Motor neuron (in vitro differentiated cells): ENCODE measurements at regions not wholly inside any gene's neighbourhood (a gene's known extent, or its start where the extent isn't known, plus 50 kb on each side); places are given as distances from the start of the nearest gene placed in this dataset.

Source experiments
- ATAC-seq, 8 experiments: fragments of 200-7000 bp; cut with Tn5 transposase; replicated peaks in 6 of 8; 2 replicates each; pipeline ENCODE4 v1.8.0; 2021; ENCODE audit warnings: mild to moderate bottlenecking in 8 of 8, moderate library complexity in 8 of 8
- H3K27ac ChIP-seq, 2 donors: fragments of 250-450 bp; sonication (Bioruptor Pico); 2 replicates each; pipeline ENCODE4 v1.9.0; 2021; ENCODE audit warnings: antibody characterized with exemption in 2 of 2, mild to moderate bottlenecking in 2 of 2, moderate library complexity in 1 of 2
- H3K4me1 ChIP-seq, 2 donors: fragments of 250-450 bp; sonication (Bioruptor Pico); replicated peaks in 1 of 2; 2 replicates each; pipeline ENCODE4 v1.6.1; 2021; ENCODE audit warnings: antibody characterized with exemption in 2 of 2, mild to moderate bottlenecking in 2 of 2, moderate library complexity in 1 of 2
- H3K4me3 ChIP-seq, 5 donors: fragments of 250-450 bp; sonication (Bioruptor Pico); 2 replicates each; pipeline ENCODE4 v1.9.0; 2021; ENCODE audit warnings: antibody characterized with exemption in 5 of 5, mild to moderate bottlenecking in 5 of 5, moderate library complexity in 4 of 5
- WGBS, 10 experiments: fragments of 450-650 bp; shearing (Covaris generic); methylation state at CpG; one replicate each; pipeline ENCODE4 v1.0.0; 2022; 5-methylcytosine and 5-hydroxymethylcytosine counted together
- in situ Hi-C, 9 experiments: fragments of 400-800 bp; cut with MboI; loops; one replicate each; pipeline ENCODE4 v1.15.0; 2021; ENCODE audit warnings: low sequenced_read_pairs in 9 of 9, low pct_unique_long_range_greater_than_20kb in 2 of 9; ENCODE audit not compliant: unreplicated experiment in 9 of 9

DNA sequence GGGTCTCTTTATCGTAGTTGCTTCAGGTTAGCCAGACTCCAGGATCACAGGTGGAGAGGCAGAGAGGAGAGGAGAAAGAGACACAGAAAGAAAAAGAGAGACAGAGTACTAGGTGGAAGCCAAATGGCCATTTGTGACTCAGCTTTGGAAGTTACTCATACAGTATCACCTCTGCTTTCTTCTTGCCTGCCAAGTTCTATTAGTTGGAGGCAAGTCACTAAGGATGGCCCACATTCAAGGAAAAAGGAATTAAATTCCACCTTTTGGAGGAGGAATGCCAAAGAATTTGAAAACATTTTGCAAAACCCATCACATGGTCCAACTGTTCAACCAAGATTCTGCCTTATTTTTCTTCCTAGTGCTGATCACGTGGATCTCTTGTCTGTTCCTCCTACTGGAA lies 291.1 kb downstream of the CHL1 start:
- H3K4me3 ChIP-seq = no peak overlapping the region
- H3K4me1 ChIP-seq = no peaks in the 10 kb centered on the region
- in situ Hi-C loops = no loop called here
- 0 to 80% (median 23%) methylated on average over 1 to 2 of the region's 2 CpGs for WGBS, 10 experiments
- H3K27ac ChIP-seq = no peak overlapping the region
- no peak for ATAC-seq

DNA sequence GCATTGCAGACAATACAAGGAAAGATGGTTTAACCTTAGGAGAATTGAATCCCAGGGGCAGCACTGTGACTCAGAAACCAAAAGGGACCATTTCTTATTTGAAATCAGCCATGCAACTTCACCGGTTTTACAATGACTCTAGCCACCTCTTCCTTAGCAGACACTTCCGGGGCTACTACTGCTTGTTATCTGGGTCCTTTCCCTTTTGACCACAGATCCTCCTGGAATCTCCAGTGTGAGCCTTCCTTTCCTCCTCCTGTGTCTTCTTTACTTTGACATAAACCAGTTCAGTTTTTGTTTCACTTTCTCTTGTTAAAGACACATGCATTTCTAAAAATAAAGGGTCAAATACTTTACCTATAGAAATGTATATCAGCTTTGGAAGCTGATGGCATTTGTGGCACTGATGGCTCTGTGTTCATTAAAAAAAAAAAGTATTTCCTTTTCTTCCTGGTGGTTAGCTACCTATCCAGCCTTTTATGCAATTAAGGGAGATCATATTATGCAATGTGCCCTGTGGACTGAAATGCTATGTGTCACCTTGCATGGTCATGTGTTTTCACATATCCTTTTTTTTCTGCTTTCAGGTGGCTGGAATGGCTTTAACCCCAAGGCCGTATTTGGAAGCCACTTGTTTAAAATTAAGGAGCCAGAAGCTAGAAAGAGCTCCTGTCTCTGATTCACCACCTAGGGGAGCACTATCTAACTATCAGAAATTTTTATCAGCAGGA lies 296.2 kb downstream of the CHL1 start:
- no peaks in the 10 kb centered on the region for H3K4me1 ChIP-seq
- H3K4me3 ChIP-seq = no peak overlapping the region
- no peak for ATAC-seq
- WGBS, 10 experiments = 10 to 100% (median 41%) methylated on average over 1 to 3 of the region's 3 CpGs; no CpG with 5 or more reads in 1 of the 10 experiments
- in situ Hi-C loops = no loop called here
- no peak overlapping the region for H3K27ac ChIP-seq

DNA sequence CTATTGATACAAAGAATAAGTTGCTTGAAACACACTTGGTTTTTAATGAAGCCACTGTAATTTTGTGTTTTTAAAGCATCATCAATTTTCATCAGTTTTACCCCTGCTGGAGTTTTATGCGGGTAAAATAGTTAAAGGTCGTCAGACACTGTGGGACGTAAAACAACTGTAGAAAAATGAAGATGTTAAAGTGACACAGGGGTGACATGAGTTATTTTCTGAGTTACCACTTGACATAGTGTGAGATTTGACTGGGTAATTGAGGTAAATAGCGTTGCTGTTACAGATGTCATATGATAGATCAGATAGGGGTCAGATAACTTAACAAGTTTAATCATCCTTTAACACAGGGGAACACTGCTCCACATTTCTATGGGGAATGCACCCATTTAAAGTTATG lies 297.6 kb downstream of the CHL1 start:
- in situ Hi-C loops = no loop called here
- WGBS, 10 experiments = 0 to 95% (median 71%) methylated on average over 1 to 4 of the region's 4 CpGs

DNA sequence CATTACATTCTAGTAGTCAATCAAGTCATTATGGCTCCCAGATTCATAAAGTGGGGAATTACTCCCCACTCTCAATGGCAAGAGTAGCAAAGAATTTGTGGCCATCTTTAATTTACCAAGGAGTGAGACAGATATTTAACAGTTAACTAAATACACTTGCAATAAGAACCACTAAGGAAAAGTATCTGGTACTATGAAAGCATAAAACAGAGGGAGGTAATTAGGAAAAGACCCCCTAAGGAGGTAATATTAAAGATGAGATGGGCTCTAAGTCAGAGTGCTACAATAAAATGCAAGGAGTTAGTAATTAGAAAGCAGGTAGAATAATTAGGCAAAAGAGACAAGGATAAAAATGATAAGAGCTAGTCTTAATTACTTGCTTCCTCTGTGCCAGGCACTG lies 301.9 kb downstream of the CHL1 start:
- in situ Hi-C loops = no loop called here
- no peak overlapping the region for H3K27ac ChIP-seq

More for the DNA sequence above, 297.6 kb downstream of the CHL1 start:
- Histone ChIP-seq H3K4me3 (no peak overlapping the region), H3K27ac (no peak overlapping the region), H3K4me1 (no peaks in the 10 kb centered on the region)
- ATAC-seq = no peak

DNA sequence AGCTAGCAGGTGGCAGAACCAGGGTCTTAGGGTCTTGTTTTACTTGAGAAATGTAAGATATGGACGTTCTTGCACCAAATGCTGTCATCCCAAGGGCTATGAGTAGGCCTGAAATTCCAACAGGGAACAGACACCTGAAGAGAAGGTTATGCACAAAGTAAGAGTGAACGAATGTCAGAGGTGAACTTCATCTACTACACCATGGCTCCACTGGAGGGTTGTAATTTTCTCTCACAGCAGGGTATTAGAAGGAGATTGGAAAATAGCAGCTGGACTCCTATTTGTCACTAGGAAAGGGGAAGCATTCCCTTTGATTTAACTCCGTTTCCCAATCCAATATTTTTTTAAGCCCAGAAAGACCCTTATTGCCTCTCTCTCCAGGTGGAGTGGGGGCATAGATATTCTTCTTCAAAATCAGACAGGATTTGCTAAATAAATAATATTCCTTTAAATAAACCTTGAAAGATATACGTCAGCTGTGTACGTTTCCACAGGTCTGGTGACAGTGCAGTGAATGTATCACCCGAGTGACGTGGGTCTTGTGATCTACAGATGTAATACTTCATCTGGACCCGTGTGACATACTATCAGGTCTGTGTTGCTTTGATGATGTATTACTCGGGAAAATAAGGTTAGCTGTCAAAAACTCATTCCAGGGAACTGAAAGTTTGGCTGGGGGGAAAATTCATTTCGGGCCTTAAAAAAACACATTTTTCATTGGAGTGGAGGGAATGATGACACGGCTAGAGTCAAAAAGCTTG lies 302.6 kb downstream of the CHL1 start:
- in situ Hi-C loops = no loop called here
- 17 to 100% (median 68%) methylated on average over 1 to 10 of the region's 11 CpGs; no CpG with 5 or more reads in 1 of the 10 experiments for WGBS, 10 experiments

More for the DNA sequence above, 301.9 kb downstream of the CHL1 start:
- no peak for ATAC-seq
- H3K4me3 ChIP-seq = no peak overlapping the region
- no peaks in the 10 kb centered on the region for H3K4me1 ChIP-seq

DNA sequence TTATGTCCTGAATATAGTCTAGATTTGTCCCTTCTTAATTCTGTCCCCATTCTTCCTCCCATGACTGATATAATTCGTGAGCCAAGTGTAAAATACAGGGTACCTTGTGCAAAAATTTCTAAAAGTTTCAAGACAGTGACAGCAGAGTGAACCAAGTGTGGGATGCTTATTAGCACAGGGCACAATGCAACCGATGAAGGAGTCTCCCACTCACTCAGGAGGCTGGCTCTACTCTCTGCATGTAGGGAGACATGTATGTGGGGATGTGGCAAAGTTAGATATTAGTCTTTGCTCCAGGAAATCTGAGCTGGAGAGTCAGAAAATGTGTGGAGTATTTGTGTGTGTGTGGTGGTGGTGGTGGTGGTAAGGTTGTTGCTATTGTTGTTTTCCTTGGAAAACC lies 305.9 kb downstream of the CHL1 start:
- ATAC-seq = no peak
- Histone ChIP-seq H3K27ac (no peak overlapping the region), H3K4me3 (no peak overlapping the region), H3K4me1 (no peaks in the 10 kb centered on the region)
- in situ Hi-C loops = no loop called here
- WGBS, 10 experiments = 0 to 100% (median 60%) methylated on average over 1 to 2 of the region's 2 CpGs; no CpG with 5 or more reads in 3 of the 10 experiments

More for the DNA sequence above, 302.6 kb downstream of the CHL1 start:
- Histone ChIP-seq H3K27ac (no peak overlapping the region), H3K4me3 (no peak overlapping the region), H3K4me1 (no peaks in the 10 kb centered on the region)
- ATAC-seq = no peak

GRCh38 chr3:513301-513700 lies 316.7 kb downstream of the CHL1 start:
- H3K4me3 ChIP-seq = no peak overlapping the region
- H3K4me1 ChIP-seq = no peaks in the 10 kb centered on the region
- in situ Hi-C loops = no loop called here
- ATAC-seq = no peak
- WGBS, 10 experiments = 0 to 63% (median 8%) methylated on average over 1 to 2 of the region's 2 CpGs; no CpG with 5 or more reads in 3 of the 10 experiments
- H3K27ac ChIP-seq = no peak overlapping the region

DNA sequence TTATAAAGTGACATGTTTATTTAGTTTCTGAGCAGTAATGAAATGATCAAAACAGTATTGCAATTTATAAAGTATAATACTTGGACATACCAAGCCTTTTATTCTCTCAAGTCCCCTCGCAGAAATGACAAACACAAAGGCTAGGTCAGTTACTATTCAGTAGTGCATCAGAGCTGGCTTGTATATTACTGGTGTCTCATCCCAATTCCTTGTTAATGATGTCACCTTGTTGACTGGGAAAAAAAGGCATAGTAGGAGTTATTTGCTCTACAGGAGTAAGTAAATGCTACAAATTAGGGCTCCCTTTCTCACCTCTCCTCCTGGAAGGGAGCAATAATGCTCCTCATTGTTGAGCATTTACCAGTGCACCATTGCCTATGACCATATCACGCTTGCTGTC lies 317.6 kb downstream of the CHL1 start:
- in situ Hi-C loops = no loop called here
- Histone ChIP-seq H3K4me3 (no peak overlapping the region), H3K27ac (no peak overlapping the region), H3K4me1 (no peaks in the 10 kb centered on the region)
- ATAC-seq = peak in 2 of 8 experiments; percentile 66 to 86
- 0 to 88% (median 43%) methylated on average over 1 to 2 of the region's 2 CpGs; no CpG with 5 or more reads in 3 of the 10 experiments for WGBS, 10 experiments

DNA sequence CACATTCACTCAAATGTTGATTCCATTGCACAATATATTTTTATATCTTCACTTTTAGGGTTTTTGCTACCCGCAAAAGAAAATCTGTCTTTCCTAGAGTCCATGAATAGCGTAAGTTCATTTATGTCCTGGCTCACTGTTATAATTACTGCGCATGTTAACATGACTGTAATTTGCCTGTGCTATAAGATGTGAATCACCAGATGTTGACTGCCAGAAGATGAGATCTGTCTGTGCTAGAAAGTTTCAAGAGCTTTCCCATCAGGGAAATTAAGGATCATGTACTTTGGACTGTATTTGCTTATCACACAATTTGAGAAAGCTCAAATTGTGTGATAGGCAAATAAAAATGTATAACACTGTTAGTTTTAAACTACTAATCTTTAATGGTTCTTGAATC lies 322.5 kb downstream of the CHL1 start:
- WGBS, 10 experiments = 54 to 100% (median 87%) methylated on average over 1 to 3 of the region's 3 CpGs
- in situ Hi-C loops = no loop called here
- no peak overlapping the region for H3K27ac ChIP-seq

GRCh38 chr3:522888-523287 lies 326.3 kb downstream of the CHL1 start:
- 0 to 93% (median 58%) methylated on average over 1 to 4 of the region's 4 CpGs for WGBS, 10 experiments
- ATAC-seq = no peak
- in situ Hi-C loops = no loop called here
- Histone ChIP-seq H3K4me3 (no peak overlapping the region), H3K4me1 (no peaks in the 10 kb centered on the region), H3K27ac (no peak overlapping the region)

More for the DNA sequence above, 322.5 kb downstream of the CHL1 start:
- Histone ChIP-seq H3K4me1 (no peaks in the 10 kb centered on the region), H3K4me3 (no peak overlapping the region)
- no peak for ATAC-seq

GRCh38 chr3:525415-525814 lies 328.9 kb downstream of the CHL1 start:
- no peak for ATAC-seq
- in situ Hi-C loops = no loop called here
- H3K4me3 ChIP-seq = no peak overlapping the region

DNA sequence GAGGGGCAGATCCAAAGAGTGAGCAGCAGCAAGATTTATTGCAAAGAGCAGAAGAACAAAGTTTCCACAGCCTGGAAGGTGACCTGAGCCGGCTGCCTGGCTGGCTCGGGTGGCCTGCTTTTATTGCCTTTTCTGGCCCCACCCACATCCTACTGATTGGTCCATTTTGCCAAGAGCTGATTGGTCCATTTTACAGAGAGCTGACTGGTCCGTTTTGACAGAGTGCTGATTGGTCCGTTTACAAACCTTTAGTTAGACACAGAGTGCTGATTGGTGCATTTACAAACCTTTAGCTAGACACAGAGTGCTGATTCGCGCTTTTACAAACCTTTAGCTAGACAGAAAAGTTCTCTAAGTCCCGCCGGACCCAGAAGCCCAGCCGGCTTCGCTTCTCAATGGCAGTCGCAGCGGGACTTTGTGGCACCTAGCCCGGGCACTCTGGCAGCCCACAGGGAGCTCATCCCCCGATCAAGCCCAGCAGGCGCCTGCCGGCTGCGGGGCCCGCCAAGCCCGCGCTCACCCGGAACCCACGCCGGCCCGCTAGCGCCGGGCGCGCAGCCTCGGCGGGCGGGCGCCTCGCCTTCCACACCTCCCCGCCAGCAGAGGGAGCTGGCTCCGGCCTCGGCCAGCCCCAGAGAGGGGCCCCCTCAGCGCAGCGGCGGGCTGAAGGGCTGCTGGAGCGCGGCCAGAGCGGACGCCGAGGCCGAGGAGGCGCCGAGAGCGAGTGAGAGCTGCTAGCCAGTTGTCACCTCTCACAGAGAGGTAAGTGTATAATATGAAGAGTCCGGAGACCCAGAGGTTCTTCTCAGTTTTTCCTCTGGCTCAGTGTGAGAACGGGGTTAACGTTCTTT lies 339.2 kb downstream of the CHL1 start:
- in situ Hi-C loops = no loop called here
- Histone ChIP-seq H3K27ac (no peak overlapping the region), H3K4me3 (no peak overlapping the region), H3K4me1 (no peaks in the 10 kb centered on the region)
- WGBS, 10 experiments = 11 to 96% (median 79%) methylated on average over 1 to 17 of the region's 51 CpGs; no CpG with 5 or more reads in 4 of the 10 experiments
- peak in 2 of 8 experiments; percentile 93 to 97 for ATAC-seq

More at GRCh38 chr3:525415-525814, 328.9 kb downstream of the CHL1 start:
- no peaks in the 10 kb centered on the region for H3K4me1 ChIP-seq
- 10 to 93% (median 50%) methylated on average over 1 to 3 of the region's 3 CpGs for WGBS, 10 experiments
- no peak overlapping the region for H3K27ac ChIP-seq

DNA sequence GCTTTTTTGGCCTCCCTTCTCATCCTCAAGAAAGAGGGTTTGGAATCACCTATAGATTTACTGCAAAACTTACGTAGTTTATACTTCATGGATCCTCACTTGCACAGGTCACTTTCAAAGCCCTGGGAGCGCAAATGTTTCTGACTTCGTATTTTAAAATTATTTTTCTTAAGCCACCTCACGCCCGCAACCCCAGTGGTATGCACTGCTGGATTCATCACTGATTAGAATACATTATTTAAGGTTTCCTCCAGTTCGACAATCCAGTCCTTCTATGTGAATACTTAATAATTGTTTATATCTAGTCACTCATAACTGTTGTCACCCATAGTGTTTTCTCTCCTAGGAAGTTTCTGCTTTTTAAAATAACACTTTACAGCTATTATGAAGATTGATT lies 339.9 kb downstream of the CHL1 start:
- peak in 1 of 8 experiments; percentile 48 for ATAC-seq
- Histone ChIP-seq H3K27ac (no peak overlapping the region), H3K4me1 (no peaks in the 10 kb centered on the region), H3K4me3 (no peak overlapping the region)
- WGBS, 10 experiments = 0 to 96% (median 60%) methylated on average over 2 to 6 of the region's 6 CpGs; no CpG with 5 or more reads in 1 of the 10 experiments
- in situ Hi-C loops = no loop called here
